ENCODE measurements at regions not wholly inside any gene's neighbourhood (a gene's known extent, or its start where the extent isn't known, plus 50 kb on each side); places are given as distances from the start of the nearest gene placed in this dataset.

DNA sequence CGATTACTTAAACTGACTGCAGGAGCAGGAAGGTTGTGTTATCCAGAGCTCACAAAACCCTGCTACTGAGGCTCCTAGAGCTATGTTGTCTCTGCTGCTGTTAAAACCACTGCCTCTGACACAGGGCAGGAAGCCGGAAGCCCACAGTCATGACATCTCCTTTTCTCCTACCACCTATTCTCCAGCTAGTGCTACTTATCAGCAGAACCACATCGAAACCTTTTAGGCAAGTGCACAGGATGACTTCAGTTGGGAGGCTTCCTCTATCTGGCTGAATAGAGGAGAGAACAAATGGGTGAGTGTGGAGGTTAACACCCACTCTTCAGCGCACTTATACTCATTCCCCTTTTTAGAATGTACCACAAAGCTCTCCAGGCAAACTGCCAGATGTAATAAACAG, 638.0 kb downstream of the OTOL1 start:
- in situ Hi-C loops (cut with HindIII; ENCODE audit: low sequenced_read_pairs) = no loop called here
- TF ChIP-seq, protein P1, sequence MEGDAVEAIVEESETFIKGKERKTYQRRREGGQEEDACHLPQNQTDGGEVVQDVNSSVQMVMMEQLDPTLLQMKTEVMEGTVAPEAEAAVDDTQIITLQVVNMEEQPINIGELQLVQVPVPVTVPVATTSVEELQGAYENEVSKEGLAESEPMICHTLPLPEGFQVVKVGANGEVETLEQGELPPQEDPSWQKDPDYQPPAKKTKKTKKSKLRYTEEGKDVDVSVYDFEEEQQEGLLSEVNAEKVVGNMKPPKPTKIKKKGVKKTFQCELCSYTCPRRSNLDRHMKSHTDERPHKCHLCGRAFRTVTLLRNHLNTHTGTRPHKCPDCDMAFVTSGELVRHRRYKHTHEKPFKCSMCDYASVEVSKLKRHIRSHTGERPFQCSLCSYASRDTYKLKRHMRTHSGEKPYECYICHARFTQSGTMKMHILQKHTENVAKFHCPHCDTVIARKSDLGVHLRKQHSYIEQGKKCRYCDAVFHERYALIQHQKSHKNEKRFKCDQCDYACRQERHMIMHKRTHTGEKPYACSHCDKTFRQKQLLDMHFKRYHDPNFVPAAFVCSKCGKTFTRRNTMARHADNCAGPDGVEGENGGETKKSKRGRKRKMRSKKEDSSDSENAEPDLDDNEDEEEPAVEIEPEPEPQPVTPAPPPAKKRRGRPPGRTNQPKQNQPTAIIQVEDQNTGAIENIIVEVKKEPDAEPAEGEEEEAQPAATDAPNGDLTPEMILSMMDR (IDR thresholded peaks at IDR 0.05; ENCODE audit: low read depth, low read length) = no peak
- no peak overlapping the region for H3K4me3 ChIP-seq (ENCODE audit: low read depth, low read length)
- DNase-seq (ENCODE audit: low read depth, low spot score) = no peak

DNA sequence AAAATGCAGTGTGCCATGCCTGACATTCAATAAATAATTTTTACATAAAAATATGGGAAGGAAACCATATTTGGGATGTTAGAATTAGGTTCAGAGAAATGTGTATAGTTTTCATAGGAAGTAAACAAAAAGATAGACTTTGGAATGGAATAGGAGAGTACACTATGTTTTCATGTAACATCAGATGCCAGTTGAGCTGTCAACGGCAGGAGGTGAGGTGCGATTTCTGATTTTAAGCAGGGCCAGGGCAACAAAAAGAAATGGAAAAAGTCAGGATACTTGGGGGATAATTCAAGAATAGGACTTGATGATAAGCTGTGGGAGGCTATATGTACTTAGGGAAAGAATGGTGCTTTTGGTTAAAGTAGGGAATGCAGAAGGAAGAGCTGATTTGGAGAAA, 639.5 kb downstream of the OTOL1 start:
- in situ Hi-C loops (cut with HindIII; ENCODE audit: low sequenced_read_pairs) = no loop called here

DNA sequence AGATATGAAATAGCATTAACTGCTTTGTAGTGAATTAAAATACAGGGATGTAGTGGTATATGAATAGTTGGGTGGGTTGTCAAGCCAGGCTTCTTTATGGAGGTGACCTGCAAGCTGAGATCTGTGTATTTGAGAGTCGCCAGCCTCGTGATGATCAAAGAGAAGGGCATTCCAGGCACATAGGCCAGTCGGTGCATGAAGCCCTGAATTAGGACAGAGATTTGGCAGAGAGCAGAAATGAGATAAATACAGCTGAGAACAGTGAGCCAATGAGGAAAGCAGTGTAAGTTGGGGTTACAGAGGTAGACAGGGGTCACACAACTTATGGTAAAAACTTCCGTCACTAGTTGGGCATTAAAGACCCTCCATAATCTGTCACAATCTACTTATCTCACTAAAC, 641.9 kb downstream of the OTOL1 start:
- TF ChIP-seq, protein P1 (IDR thresholded peaks at IDR 0.05; ENCODE audit: low read depth, low read length) = no peak
- in situ Hi-C loops (cut with HindIII; ENCODE audit: low sequenced_read_pairs) = no loop called here
- H3K4me3 ChIP-seq (ENCODE audit: low read depth, low read length) = no peak overlapping the region
- no peak for DNase-seq (ENCODE audit: low read depth, low spot score)

More for the DNA sequence above, 639.5 kb downstream of the OTOL1 start:
- DNase-seq (ENCODE audit: low read depth, low spot score) = no peak
- TF ChIP-seq, protein P1 (IDR thresholded peaks at IDR 0.05; ENCODE audit: low read depth, low read length) = no peak
- H3K4me3 ChIP-seq (ENCODE audit: low read depth, low read length) = no peak overlapping the region

DNA sequence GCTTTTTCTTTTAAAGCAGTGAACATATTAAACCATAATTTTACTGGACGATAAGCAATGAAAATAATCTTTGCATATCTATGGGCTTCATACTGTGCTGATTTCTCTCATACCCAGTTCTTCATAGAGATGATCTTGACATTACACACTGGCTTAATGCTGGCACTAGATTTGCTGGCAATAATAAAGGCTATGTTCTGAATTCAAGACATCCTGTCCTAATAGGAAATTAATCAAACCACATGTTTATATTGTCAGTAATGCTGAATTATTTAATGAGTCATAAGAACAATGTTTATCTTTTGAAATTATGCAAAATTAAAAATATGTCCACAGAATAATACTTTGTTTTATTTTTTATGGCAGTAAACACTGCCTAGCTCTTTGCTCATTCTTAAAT, 643.2 kb downstream of the OTOL1 start:
- TF ChIP-seq, protein P1 (IDR thresholded peaks at IDR 0.05; ENCODE audit: low read depth, low read length) = no peak
- in situ Hi-C loops (cut with HindIII; ENCODE audit: low sequenced_read_pairs) = no loop called here
- no peak overlapping the region for H3K4me3 ChIP-seq (ENCODE audit: low read depth, low read length)
- no peak for DNase-seq (ENCODE audit: low read depth, low spot score)

DNA sequence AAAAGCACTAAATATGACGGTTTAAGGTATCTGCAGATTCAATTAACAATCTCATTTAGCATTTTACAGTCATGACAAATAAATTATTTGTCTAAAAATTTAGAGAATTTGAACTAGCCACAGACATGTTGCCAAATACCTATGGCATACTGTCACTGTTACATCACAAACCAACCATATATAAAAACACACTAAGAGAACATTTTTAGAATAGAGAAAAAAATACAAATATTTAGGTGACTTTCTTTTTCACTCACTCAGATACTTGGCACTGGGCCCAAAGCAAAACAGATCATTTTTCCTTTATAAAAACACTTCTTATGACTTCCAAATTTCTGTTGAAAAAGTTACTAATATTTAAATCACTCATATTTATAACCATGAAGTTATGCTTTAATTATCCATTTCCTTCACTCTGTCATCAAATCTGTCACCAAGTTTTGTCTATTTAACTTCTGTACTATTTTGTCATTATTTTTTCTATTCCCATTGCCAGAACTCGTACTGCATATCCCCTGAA, 644.7 kb downstream of the OTOL1 start:
- DNase-seq (ENCODE audit: low read depth, low spot score) = peak; percentile 72
- H3K4me3 ChIP-seq (ENCODE audit: low read depth, low read length) = no peak overlapping the region
- in situ Hi-C loops (cut with HindIII; ENCODE audit: low sequenced_read_pairs) = no loop called here
- TF ChIP-seq, protein P1 (IDR thresholded peaks at IDR 0.05; ENCODE audit: low read depth, low read length) = no peak

DNA sequence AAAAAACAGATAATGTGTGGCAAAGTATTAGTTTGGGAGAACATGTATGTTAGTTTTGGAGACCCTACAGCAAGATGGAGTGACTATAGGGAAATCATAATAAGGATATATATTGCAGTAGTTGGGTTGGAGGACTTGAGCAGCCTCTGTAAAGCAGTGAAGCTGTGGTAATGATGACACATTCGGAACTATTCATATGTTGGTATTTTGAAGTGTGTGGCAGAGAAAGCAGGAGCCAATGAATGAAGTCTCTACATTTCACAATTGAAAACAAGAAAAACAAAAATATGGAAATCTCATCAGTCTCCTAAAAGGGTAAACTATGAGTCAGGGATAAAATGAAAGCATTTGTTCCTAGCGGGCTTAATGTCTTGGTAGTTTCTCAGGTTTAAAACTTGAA, 645.9 kb downstream of the OTOL1 start:
- no peak overlapping the region for H3K4me3 ChIP-seq (ENCODE audit: low read depth, low read length)
- TF ChIP-seq, protein P1 (IDR thresholded peaks at IDR 0.05; ENCODE audit: low read depth, low read length) = no peak
- in situ Hi-C loops (cut with HindIII; ENCODE audit: low sequenced_read_pairs) = no loop called here
- peak; percentile 59 for DNase-seq (ENCODE audit: low read depth, low spot score)

DNA sequence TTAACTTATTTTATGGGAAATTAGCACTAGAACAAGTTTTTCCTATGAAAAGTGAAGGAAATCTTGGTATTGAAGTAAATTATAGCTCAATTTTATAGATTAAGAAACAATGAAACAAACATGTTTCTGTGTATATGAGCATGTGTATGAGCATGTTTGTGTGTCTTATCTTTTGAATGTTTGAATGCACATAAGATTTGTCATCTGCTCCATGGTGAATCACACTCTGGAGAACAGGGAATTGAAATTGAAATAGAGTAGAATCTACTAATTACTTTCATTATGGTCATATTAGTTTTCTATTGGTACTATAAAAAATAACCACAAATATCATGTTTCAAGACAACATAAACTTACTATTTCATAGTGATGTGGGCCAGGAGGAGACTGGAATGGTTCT, 646.6 kb downstream of the OTOL1 start:
- in situ Hi-C loops (cut with HindIII; ENCODE audit: low sequenced_read_pairs) = no loop called here
- TF ChIP-seq, protein P1 (IDR thresholded peaks at IDR 0.05; ENCODE audit: low read depth, low read length) = no peak

More for the DNA sequence above, 646.6 kb downstream of the OTOL1 start:
- DNase-seq (ENCODE audit: low read depth, low spot score) = no peak
- no peak overlapping the region for H3K4me3 ChIP-seq (ENCODE audit: low read depth, low read length)

Measured in astrocyte of the spinal cord (primary cell).